ENCODE measurements at regions not wholly inside any gene's neighbourhood (a gene's known extent, or its start where the extent isn't known, plus 50 kb on each side); places are given as distances from the start of the nearest gene placed in this dataset.

- no peak for TF ChIP-seq POLR2AphosphoS5 (IDR thresholded peaks at IDR 0.05)
- no peak for TF ChIP-seq CTCF (IDR thresholded peaks at IDR 0.05)
- TF ChIP-seq POLR2A (IDR thresholded peaks at IDR 0.05) = no peak
- Histone ChIP-seq H3K36me3 (no peaks in the 10 kb centered on the region), H3K4me3 (no peak overlapping the region), H3K4me1 (replicated peaks) (no peaks in the 10 kb centered on the region), H3K9me3 (no peaks in the 10 kb centered on the region), H3K27me3 (replicated peaks; ENCODE audit: insufficient read depth) (no peaks in the 10 kb centered on the region), H3K27ac (no peak overlapping the region)
- intact Hi-C loops (cut with DNase I) = no loop called here
- no peak for DNase-seq (ENCODE audit: low spot score)
Observed at GRCh38 chr14:84351646-84352045, 1178.3 kb upstream of the FLRT2 start.

- intact Hi-C loops (cut with DNase I) = no loop called here
- Histone ChIP-seq H3K4me3 (no peak overlapping the region), H3K4me1 (replicated peaks) (no peaks in the 10 kb centered on the region), H3K36me3 (no peaks in the 10 kb centered on the region), H3K9me3 (no peaks in the 10 kb centered on the region), H3K27me3 (replicated peaks; ENCODE audit: insufficient read depth) (no peaks in the 10 kb centered on the region), H3K27ac (no peak overlapping the region)
- 76% methylated on average over 2 of the region's 2 CpGs for WGBS
- no peak for DNase-seq (ENCODE audit: low spot score)
- TF ChIP-seq POLR2A (IDR thresholded peaks at IDR 0.05) = no peak
- no peak for TF ChIP-seq POLR2AphosphoS5 (IDR thresholded peaks at IDR 0.05)
- no peak for TF ChIP-seq CTCF (IDR thresholded peaks at IDR 0.05)
Observed at GRCh38 chr14:84361476-84361875, 1168.5 kb upstream of the FLRT2 start.

DNA sequence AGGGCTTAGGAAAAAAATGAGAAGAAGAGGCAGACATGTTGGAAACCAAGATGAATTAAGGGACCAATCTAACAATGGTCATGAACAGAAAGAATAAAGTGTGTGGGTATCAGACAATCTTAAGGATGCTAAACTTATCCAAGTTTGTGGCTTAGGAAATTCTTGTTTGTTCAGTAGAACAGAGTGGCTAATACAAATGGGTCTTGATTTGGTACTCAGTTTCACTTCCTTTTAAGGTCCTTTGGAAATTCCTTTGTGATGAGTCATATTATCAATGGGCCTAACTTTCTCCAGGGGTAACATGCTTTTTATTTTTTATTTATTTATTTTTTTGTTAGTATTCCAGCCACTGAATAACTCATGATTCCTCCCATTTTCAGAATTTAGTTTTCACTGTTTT is 1154.7 kb upstream of the FLRT2 start:
- no peak overlapping the region for H3K4me3 ChIP-seq
- no peaks in the 10 kb centered on the region for H3K4me1 ChIP-seq (replicated peaks)
- no peak overlapping the region for H3K27ac ChIP-seq
- TF ChIP-seq POLR2A (IDR thresholded peaks at IDR 0.05) = no peak
- DNase-seq (ENCODE audit: low spot score) = no peak
- no peaks in the 10 kb centered on the region for H3K27me3 ChIP-seq (replicated peaks; ENCODE audit: insufficient read depth)
- H3K36me3 ChIP-seq = no peaks in the 10 kb centered on the region
- intact Hi-C loops (cut with DNase I) = no loop called here
- no peaks in the 10 kb centered on the region for H3K9me3 ChIP-seq

GRCh38 chr14:84390010-84390409 is 1139.9 kb upstream of the FLRT2 start:
- Histone ChIP-seq H3K36me3 (no peaks in the 10 kb centered on the region), H3K4me3 (no peak overlapping the region), H3K9me3 (no peaks in the 10 kb centered on the region), H3K27ac (no peak overlapping the region), H3K27me3 (replicated peaks; ENCODE audit: insufficient read depth) (no peaks in the 10 kb centered on the region), H3K4me1 (replicated peaks) (no peaks in the 10 kb centered on the region)
- TF ChIP-seq POLR2AphosphoS5 (IDR thresholded peaks at IDR 0.05) (no peak), POLR2A (IDR thresholded peaks at IDR 0.05) (no peak), CTCF (IDR thresholded peaks at IDR 0.05) (no peak)
- WGBS = 56% methylated on average over 3 of the region's 3 CpGs
- DNase-seq (ENCODE audit: low spot score) = no peak
- intact Hi-C loops (cut with DNase I) = no loop called here

DNA sequence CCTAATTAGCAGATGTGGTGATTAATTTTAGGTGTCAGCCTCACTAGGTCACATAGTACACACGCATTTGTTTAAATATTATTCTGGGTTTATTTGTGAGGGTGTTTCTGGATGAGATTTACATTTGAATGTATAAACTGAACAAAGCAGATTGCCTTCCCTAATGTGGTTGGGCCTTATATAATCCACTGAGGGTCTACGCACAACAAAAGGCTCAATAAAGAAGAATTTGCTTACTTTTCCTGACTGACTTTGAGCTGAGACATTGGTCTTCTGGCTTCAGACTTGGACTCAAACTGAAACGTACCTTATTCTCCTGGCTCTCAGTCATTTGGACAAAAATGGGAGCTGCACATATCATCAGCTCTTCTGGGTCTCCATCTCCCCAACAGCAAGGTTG is 1132.3 kb upstream of the FLRT2 start:
- 83% methylated on average over 3 of the region's 3 CpGs for WGBS
- no peak for DNase-seq (ENCODE audit: low spot score)
- Histone ChIP-seq H3K9me3 (no peaks in the 10 kb centered on the region), H3K36me3 (no peaks in the 10 kb centered on the region), H3K4me3 (no peak overlapping the region), H3K4me1 (replicated peaks) (no peaks in the 10 kb centered on the region), H3K27me3 (replicated peaks; ENCODE audit: insufficient read depth) (no peaks in the 10 kb centered on the region), H3K27ac (no peak overlapping the region)
- intact Hi-C loops (cut with DNase I) = no loop called here
- no peak for TF ChIP-seq POLR2AphosphoS5 (IDR thresholded peaks at IDR 0.05)
- no peak for TF ChIP-seq POLR2A (IDR thresholded peaks at IDR 0.05)

GRCh38 chr14:84399296-84399910 is 1130.5 kb upstream of the FLRT2 start:
- H3K27me3 ChIP-seq (replicated peaks; ENCODE audit: insufficient read depth) = no peaks in the 10 kb centered on the region
- H3K4me1 ChIP-seq (replicated peaks) = no peaks in the 10 kb centered on the region
- H3K9me3 ChIP-seq = no peaks in the 10 kb centered on the region
- DNase-seq (ENCODE audit: low spot score) = no peak
- 98% methylated on average over 56 of the region's 62 CpGs for WGBS
- no peak for TF ChIP-seq POLR2AphosphoS5 (IDR thresholded peaks at IDR 0.05)
- TF ChIP-seq CTCF (IDR thresholded peaks at IDR 0.05) = no peak
- TF ChIP-seq POLR2A (IDR thresholded peaks at IDR 0.05) = no peak
- H3K4me3 ChIP-seq = no peak overlapping the region
- no peak overlapping the region for H3K27ac ChIP-seq
- intact Hi-C loops (cut with DNase I) = no loop called here
- H3K36me3 ChIP-seq = no peaks in the 10 kb centered on the region

All from prostate gland (tissue), 2 donors.